B cell (primary cell): ENCODE measurements at regions not wholly inside any gene's neighbourhood (a gene's known extent, or its start where the extent isn't known, plus 50 kb on each side); places are given as distances from the start of the nearest gene placed in this dataset.

ENCODE experiments used
- ATAC-seq: fragments of 200-7000 bp; cut with Tn5 transposase; one replicate; pipeline ENCODE4 v1.10.0; 2021; ENCODE audit warnings: low read depth, mild to moderate bottlenecking, moderate number of reproducible peaks, moderate library complexity
- CTCF ChIA-PET: fragments of 350-600 bp; sonication (Branson Sonifier 250); formaldehyde crosslinking; loops from one replicate; lab custom pipeline; 2021; ENCODE audit warnings: antibody characterized with exemption, inconsistent platforms; lab: Charles Lee
- POLR2A ChIA-PET: fragments of 350-600 bp; sonication (Branson Sonifier 250); formaldehyde crosslinking; loops from one replicate; lab custom pipeline; 2021; ENCODE audit warnings: antibody characterized with exemption; lab: Charles Lee
- DNase-seq: peaks from one replicate; pipeline ENCODE4 v3.0.0; 2013
- H2AFZ ChIP-seq: 2 replicates; pipeline ENCODE4 v1.6.1; 2012; ENCODE audit warnings: mild to moderate bottlenecking, low read depth, low read length; ENCODE audit not compliant: insufficient read depth, poor library complexity, severe bottlenecking
- H3K27ac ChIP-seq, 2 donors: 1 replicate in 1 of 2; 2 replicates in 1 of 2; pipeline ENCODE4 v1.5.1; 2012 to 2013; ENCODE audit warnings: low read length in 2 of 2, mild to moderate bottlenecking in 2 of 2, moderate library complexity in 1 of 2
- H3K27me3 ChIP-seq, 4 experiments: fragments of 200-600 bp in 1 of 4; sonication (generic) in 1 of 4; replicated peaks in 1 of 4; 1 replicate in 2 of 4; 2 replicates in 2 of 4; pipeline versions ENCODE4 v1.6.1 to v1.7.0; 2013 to 2016; ENCODE audit warnings: low read length in 3 of 4, mild to moderate bottlenecking in 2 of 4, mixed read lengths in 1 of 4, moderate library complexity in 1 of 4; ENCODE audit not compliant: insufficient read depth in 4 of 4, control insufficient read depth in 3 of 4; ENCODE audit errors: control extremely low read depth in 1 of 4
- H3K36me3 ChIP-seq, 2 experiments: replicated peaks in 1 of 2; 1 replicate in 1 of 2; 2 replicates in 1 of 2; pipeline versions ENCODE4 v1.6.1 to v1.7.1; 2013; ENCODE audit warnings: low read length in 1 of 2; ENCODE audit not compliant: insufficient read depth in 2 of 2, control insufficient read depth in 1 of 2; ENCODE audit errors: control extremely low read depth in 1 of 2, extremely low read depth in 1 of 2
- H3K4me1 ChIP-seq, 2 donors: fragments of 200-600 bp in 1 of 2; sonication (generic) in 1 of 2; 1 replicate in 1 of 2; 2 replicates in 1 of 2; pipeline versions ENCODE4 v1.5.1 to v1.6.1; 2013 to 2017; ENCODE audit warnings: low read length in 2 of 2; ENCODE audit not compliant: control insufficient read depth in 2 of 2, insufficient read depth in 2 of 2
- H3K4me2 ChIP-seq: replicated peaks from 2 replicates; pipeline ENCODE3; 2012; ENCODE audit warnings: mild to moderate bottlenecking, low read depth, low read length; ENCODE audit not compliant: poor library complexity, severe bottlenecking
- H3K4me3 ChIP-seq, 5 experiments: fragments of 200-600 bp in 1 of 5; sonication (generic) in 1 of 5; 1 replicate in 3 of 5; 2 replicates in 2 of 5; pipeline versions ENCODE4 v1.5.1 to v1.7.0; 2011 to 2016; ENCODE audit warnings: low read length in 4 of 5, mild to moderate bottlenecking in 4 of 5, low read depth in 2 of 5, control low read depth in 1 of 5, moderate library complexity in 1 of 5; ENCODE audit not compliant: insufficient read depth in 1 of 5; ENCODE audit errors: control extremely low read depth in 1 of 5, extremely low read depth in 1 of 5
- H3K79me2 ChIP-seq: fragments of 200-600 bp; sonication (generic); one replicate; pipeline ENCODE4 v1.6.0; 2016; ENCODE audit warnings: low read length; ENCODE audit not compliant: control insufficient read depth, insufficient read depth
- H3K9ac ChIP-seq: fragments of 200-600 bp; sonication (generic); 2 replicates; pipeline ENCODE4 v1.6.1; 2017; ENCODE audit warnings: mild to moderate bottlenecking, low read length, moderate library complexity
- H3K9me3 ChIP-seq, 3 donors: one replicate each; pipeline versions ENCODE4 v1.6.1 to v1.7.1; 2013; ENCODE audit warnings: low read length in 2 of 3; ENCODE audit not compliant: control insufficient read depth in 2 of 3, insufficient read depth in 1 of 3; ENCODE audit errors: control extremely low read depth in 1 of 3
- H4K20me1 ChIP-seq: 2 replicates; pipeline ENCODE4 v1.6.0; 2012; ENCODE audit warnings: mild to moderate bottlenecking, low read length; ENCODE audit not compliant: insufficient read depth, control insufficient read depth, poor library complexity, severe bottlenecking
- H3K27ac Mint-ChIP-seq: one replicate; pipeline ENCODE4 v1.8.0; 2021; ENCODE audit warnings: mixed read lengths
- H3K27me3 Mint-ChIP-seq: one replicate; pipeline ENCODE4 v1.8.0; 2021; ENCODE audit warnings: mixed read lengths
- H3K4me1 Mint-ChIP-seq: one replicate; pipeline ENCODE4 v1.8.0; 2021; ENCODE audit warnings: mixed read lengths
- H3K4me3 Mint-ChIP-seq: one replicate; pipeline ENCODE4 v1.8.0; 2021; ENCODE audit warnings: mixed read lengths
- H3K9me3 Mint-ChIP-seq: one replicate; pipeline ENCODE4 v1.8.0; 2022; ENCODE audit warnings: mixed read lengths; ENCODE audit not compliant: insufficient read depth
- CTCF ChIP-seq: fragments of 200-600 bp; IDR thresholded peaks from one replicate; pipeline ENCODE4 v1.8.0; 2022; ENCODE audit warnings: antibody characterized with exemption, mild to moderate bottlenecking
- EZH2 ChIP-seq: IDR thresholded peaks from 2 replicates; pipeline ENCODE4 v1.6.1; 2012; ENCODE audit warnings: borderline replicate concordance, low read depth, mild to moderate bottlenecking, moderate library complexity, low read length; ENCODE audit not compliant: insufficient read depth, poor library complexity, severe bottlenecking
- WGBS: methylation state at CpG from one replicate; pipeline ENCODE4 v1.1.5; 2013; ENCODE audit warnings: missing lambda C conversion rate; ENCODE audit not compliant: insufficient coverage; 5-methylcytosine and 5-hydroxymethylcytosine counted together
- intact Hi-C: fragments of 100-400 bp; cut with micrococcal nuclease; formaldehyde crosslinking; loops from one replicate; pipeline ENCODE4 v1.10.0; 2022

GRCh38 chr18:10340821-10341220 is 113.6 kb upstream of the APCDD1 start:
- H3K9me3 Mint-ChIP-seq = peaks cover 3% of the 10 kb centered on the region
- Histone ChIP-seq H3K36me3 (no peaks in the 10 kb centered on the region), H3K4me3 (no peak overlapping the region), H3K79me2 (no peaks in the 10 kb centered on the region), H3K4me1 (no peaks in the 10 kb centered on the region), H4K20me1 (no peaks in the 10 kb centered on the region), H2AFZ (no peak overlapping the region), H3K9ac (no peak overlapping the region), H3K27me3 (no peaks in the 10 kb centered on the region), H3K9me3 (peaks cover 0 to 5% (median 0%) of the 10 kb centered on the region in 3 donors), H3K27ac (no peak overlapping the region), H3K4me2 (no peak overlapping the region)
- H3K4me1 Mint-ChIP-seq = no peaks in the 10 kb centered on the region
- H3K27ac Mint-ChIP-seq = no peak overlapping the region
- 49% methylated on average over 4 of the region's 5 CpGs for WGBS
- peaks cover 4% of the 10 kb centered on the region for H3K27me3 Mint-ChIP-seq
- intact Hi-C loops = no loop called here
- CTCF ChIA-PET = no interaction called here
- DNase-seq = no peak
- no peak for TF ChIP-seq EZH2
- no peak for TF ChIP-seq CTCF
- POLR2A ChIA-PET = no interaction called here
- no peak overlapping the region for H3K4me3 Mint-ChIP-seq
- ATAC-seq = no peak

- no peak overlapping the region for H3K27ac Mint-ChIP-seq
- H4K20me1 ChIP-seq = no peaks in the 10 kb centered on the region
- POLR2A ChIA-PET = no interaction called here
- H3K27ac ChIP-seq = no peak overlapping the region
- CTCF ChIA-PET = no interaction called here
- H3K79me2 ChIP-seq = no peaks in the 10 kb centered on the region
- peaks cover 3% of the 10 kb centered on the region for H3K9me3 Mint-ChIP-seq
- ATAC-seq (no peak), DNase-seq (no peak)
- H3K9ac ChIP-seq = no peak overlapping the region
- WGBS = 94% methylated on average over 11 of the region's 11 CpGs
- no peak overlapping the region for H3K4me3 Mint-ChIP-seq
- no peaks in the 10 kb centered on the region for H3K36me3 ChIP-seq
- TF ChIP-seq CTCF (no peak), EZH2 (no peak)
- H3K4me2 ChIP-seq = no peak overlapping the region
- no peak overlapping the region for H3K4me3 ChIP-seq
- H3K27me3 ChIP-seq = no peaks in the 10 kb centered on the region
- no peak overlapping the region for H2AFZ ChIP-seq
- intact Hi-C loops = no loop called here
- peaks cover 4% of the 10 kb centered on the region for H3K27me3 Mint-ChIP-seq
- peaks cover 0 to 5% (median 0%) of the 10 kb centered on the region in 3 donors for H3K9me3 ChIP-seq
- no peaks in the 10 kb centered on the region for H3K4me1 Mint-ChIP-seq
- no peaks in the 10 kb centered on the region for H3K4me1 ChIP-seq
Measured at GRCh38 chr18:10343778-10344177, 110.7 kb upstream of the APCDD1 start.
